KMS-11 (cell line): ENCODE measurements at regions not wholly inside any gene's neighbourhood (a gene's known extent, or its start where the extent isn't known, plus 50 kb on each side); places are given as distances from the start of the nearest gene placed in this dataset.

Experiments used
- H2AFZ ChIP-seq: fragments of 200-600 bp; sonication (generic); 2 replicates; pipeline ENCODE4 v1.6.1; 2016; ENCODE audit warnings: antibody characterized with exemption, mixed run types, low read depth
- H3K27ac ChIP-seq: fragments of 200-600 bp; sonication (generic); 2 replicates; pipeline ENCODE4 v1.6.1; 2016; ENCODE audit warnings: mild to moderate bottlenecking, mixed run types
- H3K27me3 ChIP-seq: fragments of 200-600 bp; sonication (generic); 2 replicates; pipeline ENCODE4 v1.6.1; 2017; ENCODE audit warnings: mild to moderate bottlenecking, low read depth, mixed run types, moderate library complexity; ENCODE audit not compliant: insufficient read depth
- H3K36me3 ChIP-seq: fragments of 200-600 bp; sonication (generic); 2 replicates; pipeline ENCODE4 v1.6.1; 2017; ENCODE audit warnings: mild to moderate bottlenecking, mixed run types; ENCODE audit not compliant: insufficient read depth
- H3K4me1 ChIP-seq: fragments of 200-600 bp; sonication (generic); 2 replicates; pipeline ENCODE4 v1.6.1; 2016; ENCODE audit warnings: mild to moderate bottlenecking, low read depth, mixed run types; ENCODE audit not compliant: poor library complexity, severe bottlenecking
- H3K4me2 ChIP-seq: fragments of 200-600 bp; sonication (generic); 2 replicates; pipeline ENCODE4 v1.7.0; 2016; ENCODE audit warnings: mild to moderate bottlenecking, mixed run types
- H3K4me3 ChIP-seq: fragments of 200-600 bp; sonication (generic); IDR thresholded peaks from 2 replicates; pipeline ENCODE4 v1.6.1; 2017; ENCODE audit warnings: low read depth, low read length, mixed read lengths; ENCODE audit not compliant: insufficient read depth
- H3K79me2 ChIP-seq: fragments of 200-600 bp; sonication (generic); 2 replicates; pipeline ENCODE4 v1.6.1; 2016; ENCODE audit warnings: low read depth, mixed run types; ENCODE audit not compliant: insufficient read depth
- H3K9ac ChIP-seq: fragments of 200-600 bp; sonication (generic); 2 replicates; pipeline ENCODE4 v1.6.1; 2016; ENCODE audit warnings: mild to moderate bottlenecking, mixed run types
- H4K20me1 ChIP-seq: fragments of 200-600 bp; sonication (generic); 2 replicates; pipeline ENCODE4 v1.6.1; 2016; ENCODE audit warnings: mild to moderate bottlenecking, mixed run types; ENCODE audit not compliant: insufficient read depth
- CTCF ChIP-seq: fragments of 200-600 bp; sonication (generic); conservative IDR thresholded peaks from 2 replicates; pipeline ENCODE4 v1.6.1; 2017; ENCODE audit warnings: low read depth, mild to moderate bottlenecking, antibody characterized with exemption, low read length, moderate library complexity, mixed read lengths

GRCh38 chr10:118151461-118151860 lies 104.7 kb upstream of the RAB11FIP2 start:
- Histone ChIP-seq H3K36me3 (no peaks in the 10 kb centered on the region), H3K9ac (no peak overlapping the region), H3K27me3 (no peaks in the 10 kb centered on the region), H2AFZ (no peak overlapping the region), H3K4me3 (no peak overlapping the region), H3K79me2 (no peaks in the 10 kb centered on the region), H3K4me1 (no peaks in the 10 kb centered on the region), H4K20me1 (no peaks in the 10 kb centered on the region), H3K4me2 (no peak overlapping the region), H3K27ac (no peak overlapping the region)
- no peak for TF ChIP-seq CTCF

- Histone ChIP-seq H3K27me3 (no peaks in the 10 kb centered on the region), H3K9ac (no peak overlapping the region), H3K4me1 (no peaks in the 10 kb centered on the region), H3K4me3 (no peak overlapping the region), H3K4me2 (no peak overlapping the region), H2AFZ (no peak overlapping the region), H3K36me3 (no peaks in the 10 kb centered on the region), H4K20me1 (no peaks in the 10 kb centered on the region), H3K79me2 (no peaks in the 10 kb centered on the region), H3K27ac (no peak overlapping the region)
- TF ChIP-seq CTCF: no peak
These were observed 101.5 kb upstream of the RAB11FIP2 start for GRCh38 chr10:118148247-118148646.

- Histone ChIP-seq H3K9ac (no peak overlapping the region), H3K79me2 (no peaks in the 10 kb centered on the region), H3K4me2 (no peak overlapping the region), H4K20me1 (no peaks in the 10 kb centered on the region), H3K27me3 (no peaks in the 10 kb centered on the region), H3K36me3 (no peaks in the 10 kb centered on the region), H3K4me3 (no peak overlapping the region), H3K4me1 (no peaks in the 10 kb centered on the region), H3K27ac (no peak overlapping the region), H2AFZ (no peak overlapping the region)
- no peak for TF ChIP-seq CTCF
These were observed 98.5 kb upstream of the RAB11FIP2 start for GRCh38 chr10:118145256-118145655.

GRCh38 chr10:118141471-118141870 lies 94.7 kb upstream of the RAB11FIP2 start:
- H2AFZ ChIP-seq: no peak overlapping the region
- TF ChIP-seq CTCF: no peak

More at GRCh38 chr10:118141471-118141870, 94.7 kb upstream of the RAB11FIP2 start:
- Histone ChIP-seq H3K4me2 (no peak overlapping the region), H3K36me3 (no peaks in the 10 kb centered on the region), H3K27me3 (no peaks in the 10 kb centered on the region), H3K9ac (no peak overlapping the region), H3K27ac (no peak overlapping the region), H3K4me3 (no peak overlapping the region), H4K20me1 (no peaks in the 10 kb centered on the region), H3K4me1 (no peaks in the 10 kb centered on the region), H3K79me2 (no peaks in the 10 kb centered on the region)
